K562 (cell line): ENCODE measurements at regions not wholly inside any gene's neighbourhood (a gene's known extent, or its start where the extent isn't known, plus 50 kb on each side); places are given as distances from the start of the nearest gene placed in this dataset.

ENCODE experiments used
- CBX3 ChIP-seq, 2 experiments: IDR thresholded peaks; 1 replicate in 1 of 2; 2 replicates in 1 of 2; pipeline ENCODE4 v1.6.1; 2012; ENCODE audit warnings: inconsistent platforms in 2 of 2, low read length in 2 of 2, borderline replicate concordance in 1 of 2, control low read depth in 1 of 2
- DEAF1 ChIP-seq: fragments of 450-650 bp; formaldehyde crosslinking; IDR thresholded peaks from 2 replicates; pipeline ENCODE4 v1.4.0; 2020; ENCODE audit warnings: mild to moderate bottlenecking, moderate library complexity
- E2F4 ChIP-seq: sonication (generic); formaldehyde crosslinking; IDR thresholded peaks from 2 replicates; pipeline ENCODE4 v1.8.0; 2022; ENCODE audit warnings: mild to moderate bottlenecking, low read depth, missing genetic modification reagents
- EGR1 ChIP-seq: fragments of 450-650 bp; conservative IDR thresholded peaks from 2 replicates; pipeline ENCODE4 v1.6.1; 2017; ENCODE audit warnings: mild to moderate bottlenecking
- ELK3 ChIP-seq: fragments of 450-650 bp; formaldehyde crosslinking; IDR thresholded peaks from 2 replicates; pipeline ENCODE4 v1.4.0; 2020; ENCODE audit warnings: mild to moderate bottlenecking
- HMGN3 ChIP-seq: IDR thresholded peaks from 2 replicates; pipeline ENCODE4 v1.6.1; 2011; ENCODE audit warnings: borderline replicate concordance, low read depth, mild to moderate bottlenecking, mixed read lengths, low read length; ENCODE audit not compliant: insufficient read length; ENCODE audit errors: extremely low read depth
- ILF3 ChIP-seq: fragments of 450-650 bp; IDR thresholded peaks from 2 replicates; pipeline ENCODE4 v1.6.1; 2018; ENCODE audit warnings: antibody characterized with exemption, mild to moderate bottlenecking, moderate library complexity, borderline replicate concordance
- LEF1 ChIP-seq: fragments of 450-650 bp; IDR thresholded peaks from 2 replicates; pipeline ENCODE4 v1.6.1; 2016; ENCODE audit warnings: mild to moderate bottlenecking
- MAFK ChIP-seq: IDR thresholded peaks from 2 replicates; pipeline ENCODE4 v1.6.1; 2011; ENCODE audit warnings: low read length, improper control_type of control experiment
- SIN3A ChIP-seq, 2 experiments: fragments of 150-350 bp in 1 of 2; IDR thresholded peaks; 2 replicates each; pipeline ENCODE4 v1.6.1; 2011 to 2016; ENCODE audit warnings: borderline replicate concordance in 2 of 2, low read depth in 2 of 2, low read length in 2 of 2, mild to moderate bottlenecking in 2 of 2, moderate library complexity in 2 of 2; ENCODE audit not compliant: control insufficient read depth in 1 of 2
- SMAD1 ChIP-seq: fragments of 150-350 bp; IDR thresholded peaks from 2 replicates; pipeline ENCODE4 v1.6.1; 2014; ENCODE audit warnings: low read length, low read depth; ENCODE audit not compliant: partially characterized antibody
- SRSF7 ChIP-seq: fragments of 200-400 bp; formaldehyde crosslinking; optimal IDR thresholded peaks from 2 replicates; pipeline ENCODE3; 2017; ENCODE audit warnings: mild to moderate bottlenecking, low read depth, low read length
- TFE3 ChIP-seq: fragments of 450-650 bp; formaldehyde crosslinking; IDR thresholded peaks from 2 replicates; pipeline ENCODE4 v1.4.0; 2020; ENCODE audit warnings: mild to moderate bottlenecking, mixed read lengths
- TRIM24 ChIP-seq, 2 experiments: fragments of 450-650 bp; IDR thresholded peaks; 2 replicates each; pipeline ENCODE4 v1.6.1; 2016
- ZC3H8 ChIP-seq: fragments of 450-650 bp; IDR thresholded peaks from 2 replicates; pipeline ENCODE4 v1.6.1; 2017
- ZNF124 ChIP-seq: sonication (generic); formaldehyde crosslinking; IDR thresholded peaks from 2 replicates; pipeline ENCODE4 v1.8.1; 2022; ENCODE audit warnings: missing genetic modification reagents
- ZNF584 ChIP-seq: fragments of 200-800 bp; sonication (Bioruptor generic); IDR thresholded peaks from 2 replicates; pipeline ENCODE4 v1.6.1; 2016; ENCODE audit warnings: low read depth, mild to moderate bottlenecking, missing genetic modification characterization, missing compliant biosample characterization
- ZNF699 ChIP-seq: fragments of 250-450 bp; sonication (Bioruptor Pico); IDR thresholded peaks from 2 replicates; pipeline ENCODE4 v1.8.0; 2021; ENCODE audit warnings: mild to moderate bottlenecking, moderate library complexity; ENCODE audit not compliant: insufficient replicate concordance
- TF ChIP-seq, protein P1 (sequence below): fragments of 250-450 bp; sonication (Bioruptor Pico); IDR thresholded peaks from 2 replicates; pipeline ENCODE4 v1.9.0; 2021; ENCODE audit warnings: mild to moderate bottlenecking, inconsistent platforms

GRCh38 chr3:20324664-20325478 is 138.9 kb upstream of the SGO1 start (continued):
- TF ChIP-seq E2F4 (CRISPR knock-in tag) (no peak), ELK3 (no peak), CBX3 (IDR thresholded peaks at IDR 0.05; ENCODE audit: borderline replicate concordance in 1 of 2, low read length in 2 of 2) (peak in 1 of 2 experiments; percentile 46; a peak in 1 of 3 replicates), ILF3 (no peak), MAFK (peak; percentile 5; the same call in 1 of the 2 replicates), HMGN3 (no peak), DEAF1 (no peak), SMAD1 (no peak), ZC3H8 (no peak), TFE3 (CRISPR knock-in tag) (no peak), ZNF124 (CRISPR knock-in tag) (no peak), SIN3A (IDR thresholded peaks at IDR 0.05; ENCODE audit: borderline replicate concordance in 2 of 2, control insufficient read depth in 1 of 2, low read depth in 2 of 2, low read length in 2 of 2) (no peak), TRIM24 (IDR thresholded peaks at IDR 0.05) (no peak), ZNF699 (CRISPR knock-in tag) (no peak), SRSF7 (no peak), LEF1 (peak; percentile 81), EGR1 (no peak), ZNF584 (CRISPR knock-in tag) (no peak)
- TF ChIP-seq, protein P1, sequence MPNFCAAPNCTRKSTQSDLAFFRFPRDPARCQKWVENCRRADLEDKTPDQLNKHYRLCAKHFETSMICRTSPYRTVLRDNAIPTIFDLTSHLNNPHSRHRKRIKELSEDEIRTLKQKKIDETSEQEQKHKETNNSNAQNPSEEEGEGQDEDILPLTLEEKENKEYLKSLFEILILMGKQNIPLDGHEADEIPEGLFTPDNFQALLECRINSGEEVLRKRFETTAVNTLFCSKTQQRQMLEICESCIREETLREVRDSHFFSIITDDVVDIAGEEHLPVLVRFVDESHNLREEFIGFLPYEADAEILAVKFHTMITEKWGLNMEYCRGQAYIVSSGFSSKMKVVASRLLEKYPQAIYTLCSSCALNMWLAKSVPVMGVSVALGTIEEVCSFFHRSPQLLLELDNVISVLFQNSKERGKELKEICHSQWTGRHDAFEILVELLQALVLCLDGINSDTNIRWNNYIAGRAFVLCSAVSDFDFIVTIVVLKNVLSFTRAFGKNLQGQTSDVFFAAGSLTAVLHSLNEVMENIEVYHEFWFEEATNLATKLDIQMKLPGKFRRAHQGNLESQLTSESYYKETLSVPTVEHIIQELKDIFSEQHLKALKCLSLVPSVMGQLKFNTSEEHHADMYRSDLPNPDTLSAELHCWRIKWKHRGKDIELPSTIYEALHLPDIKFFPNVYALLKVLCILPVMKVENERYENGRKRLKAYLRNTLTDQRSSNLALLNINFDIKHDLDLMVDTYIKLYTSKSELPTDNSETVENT = no peak
